Vagina (tissue), 2 donors: ENCODE measurements at regions not wholly inside any gene's neighbourhood (a gene's known extent, or its start where the extent isn't known, plus 50 kb on each side); places are given as distances from the start of the nearest gene placed in this dataset.

Source experiments
- POLR2A ChIP-seq, 2 donors: fragments of 450-650 bp; IDR thresholded peaks; one replicate each; pipeline ENCODE4 v1.6.1; 2017; ENCODE audit warnings: antibody characterized with exemption in 2 of 2, mild to moderate bottlenecking in 2 of 2, moderate library complexity in 2 of 2
- POLR2AphosphoS5 ChIP-seq, 2 donors: sonication (generic); formaldehyde crosslinking; IDR thresholded peaks; one replicate each; pipeline ENCODE4 v1.9.0; 2017; ENCODE audit warnings: antibody characterized with exemption in 2 of 2, mild to moderate bottlenecking in 2 of 2, low read depth in 1 of 2; ENCODE audit not compliant: insufficient read depth in 1 of 2
- TF ChIP-seq, protein P1 (sequence below), 3 experiments: fragments of 450-650 bp in 2 of 3; fragments of 200-600 bp in 1 of 3; sonication (generic) in 1 of 3; IDR thresholded peaks; one replicate each; pipeline ENCODE4 v1.5.1; 2017 to 2019; ENCODE audit warnings: antibody characterized with exemption in 3 of 3, mild to moderate bottlenecking in 2 of 3, moderate library complexity in 2 of 3

- TF ChIP-seq, protein P1, sequence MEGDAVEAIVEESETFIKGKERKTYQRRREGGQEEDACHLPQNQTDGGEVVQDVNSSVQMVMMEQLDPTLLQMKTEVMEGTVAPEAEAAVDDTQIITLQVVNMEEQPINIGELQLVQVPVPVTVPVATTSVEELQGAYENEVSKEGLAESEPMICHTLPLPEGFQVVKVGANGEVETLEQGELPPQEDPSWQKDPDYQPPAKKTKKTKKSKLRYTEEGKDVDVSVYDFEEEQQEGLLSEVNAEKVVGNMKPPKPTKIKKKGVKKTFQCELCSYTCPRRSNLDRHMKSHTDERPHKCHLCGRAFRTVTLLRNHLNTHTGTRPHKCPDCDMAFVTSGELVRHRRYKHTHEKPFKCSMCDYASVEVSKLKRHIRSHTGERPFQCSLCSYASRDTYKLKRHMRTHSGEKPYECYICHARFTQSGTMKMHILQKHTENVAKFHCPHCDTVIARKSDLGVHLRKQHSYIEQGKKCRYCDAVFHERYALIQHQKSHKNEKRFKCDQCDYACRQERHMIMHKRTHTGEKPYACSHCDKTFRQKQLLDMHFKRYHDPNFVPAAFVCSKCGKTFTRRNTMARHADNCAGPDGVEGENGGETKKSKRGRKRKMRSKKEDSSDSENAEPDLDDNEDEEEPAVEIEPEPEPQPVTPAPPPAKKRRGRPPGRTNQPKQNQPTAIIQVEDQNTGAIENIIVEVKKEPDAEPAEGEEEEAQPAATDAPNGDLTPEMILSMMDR (IDR thresholded peaks at IDR 0.05), result no peak
- TF ChIP-seq POLR2A (IDR thresholded peaks at IDR 0.05) (no peak), POLR2AphosphoS5 (IDR thresholded peaks at IDR 0.05; ENCODE audit: insufficient read depth in 1 of 2, low read depth in 1 of 2) (no peak)
Observed at GRCh38 chr20:4303136-4303535, 54.0 kb upstream of the ADRA1D start.
